SK-N-SH (cell line): ENCODE measurements at regions not wholly inside any gene's neighbourhood (a gene's known extent, or its start where the extent isn't known, plus 50 kb on each side); places are given as distances from the start of the nearest gene placed in this dataset.

ENCODE experiments used
- CTCF ChIA-PET: fragments of 300-600, 350-600 bp; formaldehyde crosslinking; extraction: SDS; loops from one replicate; lab custom pipeline; 2021; lab: Yijun Ruan, JAX
- POLR2A ChIA-PET: fragments of 350-600 bp; sonication (Branson Sonifier 250); formaldehyde crosslinking; extraction: SDS; loops from one replicate; lab custom pipeline; 2020; ENCODE audit warnings: antibody characterized with exemption, inconsistent platforms; lab: Yijun Ruan, JAX
- DNase-seq: peaks from one replicate; pipeline ENCODE4 v3.0.0; 2012
- H2AFZ ChIP-seq: fragments of 200-600 bp; sonication (generic); 2 replicates; pipeline ENCODE4 v1.8.1; 2016; ENCODE audit warnings: antibody characterized with exemption, mild to moderate bottlenecking, low read depth
- H3F3A ChIP-seq: fragments of 200-600 bp; sonication (generic); replicated peaks from 2 replicates; pipeline ENCODE3; 2016; ENCODE audit warnings: antibody characterized with exemption, mild to moderate bottlenecking; ENCODE audit not compliant: insufficient read depth
- H3K27ac ChIP-seq, 2 experiments: fragments of 200-500 bp in 1 of 2; fragments of 200-600 bp in 1 of 2; sonication (Bioruptor generic) in 1 of 2; sonication (generic), shearing (Covaris generic) in 1 of 2; 2 replicates each; pipeline versions ENCODE4 v1.5.1 to v1.6.1; 2014 to 2016; ENCODE audit warnings: low read depth in 2 of 2, inconsistent platforms in 1 of 2, low read length in 1 of 2, mild to moderate bottlenecking in 1 of 2, mixed read lengths in 1 of 2
- H3K27me3 ChIP-seq: fragments of 200-600 bp; sonication (generic), shearing (Covaris generic); 2 replicates; pipeline ENCODE4 v1.6.1; 2016; ENCODE audit warnings: mixed run types; ENCODE audit not compliant: insufficient read depth
- H3K36me3 ChIP-seq, 2 experiments: fragments of 200-500 bp in 1 of 2; fragments of 200-600 bp in 1 of 2; sonication (Bioruptor generic) in 1 of 2; sonication (generic) in 1 of 2; replicated peaks in 1 of 2; 2 replicates each; pipeline versions ENCODE3 to v1.5.1; 2014 to 2016; ENCODE audit warnings: low read length in 1 of 2, mild to moderate bottlenecking in 1 of 2; ENCODE audit not compliant: insufficient read depth in 2 of 2, control insufficient read depth in 1 of 2
- H3K4me1 ChIP-seq, 2 experiments: fragments of 200-500 bp in 1 of 2; fragments of 200-600 bp in 1 of 2; sonication (Bioruptor generic) in 1 of 2; sonication (generic), shearing (Covaris generic) in 1 of 2; 2 replicates each; pipeline versions ENCODE4 v1.5.1 to v1.6.1; 2014 to 2016; ENCODE audit warnings: low read depth in 1 of 2, low read length in 1 of 2, mixed run types in 1 of 2; ENCODE audit not compliant: insufficient read depth in 2 of 2, control insufficient read depth in 1 of 2
- H3K4me2 ChIP-seq: fragments of 200-600 bp; sonication (generic), shearing (Covaris generic); 2 replicates; pipeline ENCODE4 v1.6.1; 2017; ENCODE audit warnings: mixed run types
- H3K4me3 ChIP-seq, 2 experiments: fragments of 200-500 bp in 1 of 2; fragments of 200-600 bp in 1 of 2; sonication (Bioruptor generic) in 1 of 2; sonication (generic), shearing (Covaris generic) in 1 of 2; 2 replicates each; pipeline versions ENCODE4 v1.5.1 to v1.8.1; 2014 to 2016; ENCODE audit warnings: low read depth in 2 of 2, inconsistent platforms in 1 of 2, low read length in 1 of 2, mild to moderate bottlenecking in 1 of 2, mixed read lengths in 1 of 2, moderate library complexity in 1 of 2
- H3K79me2 ChIP-seq: fragments of 200-600 bp; sonication (generic); 2 replicates; pipeline ENCODE4 v1.8.1; 2017; ENCODE audit warnings: mild to moderate bottlenecking; ENCODE audit not compliant: insufficient read depth
- H3K9ac ChIP-seq: fragments of 200-600 bp; sonication (generic); 2 replicates; pipeline ENCODE4 v1.6.1; 2017; ENCODE audit warnings: mixed run types
- H3K9me2 ChIP-seq: fragments of 200-600 bp; sonication (generic); 2 replicates; pipeline ENCODE4 v1.6.1; 2017; ENCODE audit warnings: mixed run types
- H3K9me3 ChIP-seq: fragments of 200-600 bp; sonication (generic); 2 replicates; pipeline ENCODE4 v1.6.1; 2017; ENCODE audit warnings: mixed run types, mild to moderate bottlenecking, moderate library complexity
- H4K20me1 ChIP-seq: fragments of 200-600 bp; sonication (generic); 2 replicates; pipeline ENCODE4 v1.6.1; 2017; ENCODE audit warnings: mild to moderate bottlenecking, mixed run types; ENCODE audit not compliant: insufficient read depth
- EP300 ChIP-seq, 2 experiments: IDR thresholded peaks; 2 replicates each; pipeline versions ENCODE4 v1.4.0 to v1.6.1; 2012; ENCODE audit warnings: borderline replicate concordance in 1 of 2, low read depth in 1 of 2, low read length in 1 of 2
- FOXM1 ChIP-seq: IDR thresholded peaks from 2 replicates; pipeline ENCODE4 v1.4.0; 2012; ENCODE audit warnings: low read depth, mild to moderate bottlenecking
- MEF2A ChIP-seq: IDR thresholded peaks from 2 replicates; pipeline ENCODE4 v1.4.0; 2012; ENCODE audit warnings: low read depth, borderline replicate concordance
- NFIC ChIP-seq: IDR thresholded peaks from 2 replicates; pipeline ENCODE4 v1.4.0; 2012; ENCODE audit warnings: borderline replicate concordance
- NRF1 ChIP-seq: IDR thresholded peaks from 2 replicates; pipeline ENCODE4 v1.6.1; 2012; ENCODE audit warnings: low read depth, mild to moderate bottlenecking, low read length
- RXRA ChIP-seq: IDR thresholded peaks from 2 replicates; pipeline ENCODE4 v1.4.0; 2012; ENCODE audit warnings: low read depth, mild to moderate bottlenecking, borderline replicate concordance
- TCF12 ChIP-seq: IDR thresholded peaks from 2 replicates; pipeline ENCODE4 v1.4.0; 2012
- WGBS: methylation state at CpG from one replicate; pipeline ENCODE4 v1.1.6; 2017; ENCODE audit warnings: low lambda C conversion rate; 5-methylcytosine and 5-hydroxymethylcytosine counted together
- TF ChIP-seq, protein P1 (sequence below): IDR thresholded peaks from 2 replicates; pipeline ENCODE4; 2012
- TF ChIP-seq, protein P2 (sequence below): IDR thresholded peaks from 2 replicates; pipeline ENCODE4 v1.4.0; 2012; ENCODE audit warnings: low read depth
- TF ChIP-seq, protein P3 (sequence below): fragments of 200-600 bp; sonication (generic); IDR thresholded peaks from 2 replicates; pipeline ENCODE4 v1.6.1; 2017; ENCODE audit warnings: antibody characterized with exemption, mild to moderate bottlenecking, moderate library complexity

DNA sequence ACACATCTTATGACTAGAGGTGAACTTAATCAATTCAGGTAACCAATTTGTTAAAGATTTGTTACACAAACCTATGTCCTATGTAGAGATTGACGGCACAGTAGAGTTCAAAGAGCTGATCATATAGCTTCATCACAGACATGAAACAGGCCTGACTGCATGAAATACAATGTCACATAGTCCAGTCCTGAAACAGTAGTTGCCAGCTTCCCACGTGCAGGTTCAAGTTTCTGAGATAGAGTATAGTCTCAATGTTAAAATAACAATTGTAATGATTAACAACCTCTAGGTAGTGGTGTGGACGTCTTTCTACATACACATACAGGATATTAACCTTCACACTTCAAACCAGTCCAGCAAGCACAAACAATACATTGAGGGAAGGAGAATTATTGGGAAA lies 640.7 kb upstream of the SOX9 start:
- Histone ChIP-seq H3F3A (no peaks in the 10 kb centered on the region), H3K36me3 (no peaks in the 10 kb centered on the region), H3K79me2 (no peaks in the 10 kb centered on the region), H3K4me3 (no peak overlapping the region), H2AFZ (no peak overlapping the region), H3K27ac (no peak overlapping the region), H3K4me1 (no peaks in the 10 kb centered on the region; a peak in 1 of 4 replicates), H3K4me2 (no peak overlapping the region), H3K9me3 (no peaks in the 10 kb centered on the region), H3K9ac (no peak overlapping the region), H3K27me3 (no peaks in the 10 kb centered on the region), H3K9me2 (no peaks in the 10 kb centered on the region), H4K20me1 (no peaks in the 10 kb centered on the region)
- POLR2A ChIA-PET: no interaction called here
- CTCF ChIA-PET: interaction anchor here (1.6 kb wide), 1 partner anchor 639 kb away, joined by 5 read pairs; no protein-coding TSS in a partner anchor
- 81% methylated on average over 3 of the region's 3 CpGs for WGBS
- no peak for TF ChIP-seq RXRA
- no peak for TF ChIP-seq MEF2A
- no peak for DNase-seq

DNA sequence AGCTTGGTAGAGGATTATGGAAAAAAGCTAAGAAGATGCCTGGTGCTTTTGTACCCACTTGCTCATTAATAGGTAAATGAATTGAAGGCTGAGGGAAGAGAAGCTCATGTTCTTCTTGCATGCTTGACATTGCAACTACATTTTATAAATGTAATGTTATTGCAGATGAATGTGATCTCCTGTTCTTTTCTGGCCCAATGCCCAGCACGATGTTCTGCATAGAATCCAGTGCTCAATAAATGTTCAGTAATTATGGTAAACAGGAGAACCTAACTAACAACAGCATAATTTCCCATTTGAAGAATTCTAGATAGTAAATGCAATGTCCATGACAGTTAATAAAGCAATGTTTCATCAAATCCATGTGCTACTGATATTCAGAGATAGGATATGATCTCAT lies 638.2 kb upstream of the SOX9 start:
- Histone ChIP-seq H4K20me1 (no peaks in the 10 kb centered on the region), H3K36me3 (no peaks in the 10 kb centered on the region), H3K9me3 (no peaks in the 10 kb centered on the region), H3K9me2 (no peaks in the 10 kb centered on the region), H3K27ac (peak overlapping the region in 1 of 2 experiments; percentile 12; a peak in 1 of 4 replicates), H3K9ac (no peak overlapping the region), H3K4me1 (no peaks in the 10 kb centered on the region; a peak in 1 of 4 replicates), H3K4me2 (no peak overlapping the region), H2AFZ (no peak overlapping the region), H3K27me3 (no peaks in the 10 kb centered on the region), H3F3A (no peaks in the 10 kb centered on the region), H3K4me3 (no peak overlapping the region), H3K79me2 (no peaks in the 10 kb centered on the region)
- DNase-seq: no peak
- 24% methylated on average over 1 of the region's 1 CpG for WGBS
- CTCF ChIA-PET: interaction anchor here (0.6 to 5.1 kb wide), 2 partner anchors 9 to 12 kb away, joined by 3 to 54 read pairs; no protein-coding TSS in a partner anchor
- POLR2A ChIA-PET: no interaction called here
- TF ChIP-seq EP300 (IDR thresholded peaks at IDR 0.05; ENCODE audit: borderline replicate concordance in 1 of 2, low read depth in 1 of 2, low read length in 1 of 2) (0 out of 4 replicates have a peak, but pooled peaks of 1 of the 2 experiments have one; percentile 8), TCF12 (peak; percentile 44; the same call in 1 of the 2 replicates), NFIC (peak; percentile 69; the same call in 1 of the 2 replicates), FOXM1 (no peak), NRF1 (no peak), RXRA (no peak)
- TF ChIP-seq, protein P1, sequence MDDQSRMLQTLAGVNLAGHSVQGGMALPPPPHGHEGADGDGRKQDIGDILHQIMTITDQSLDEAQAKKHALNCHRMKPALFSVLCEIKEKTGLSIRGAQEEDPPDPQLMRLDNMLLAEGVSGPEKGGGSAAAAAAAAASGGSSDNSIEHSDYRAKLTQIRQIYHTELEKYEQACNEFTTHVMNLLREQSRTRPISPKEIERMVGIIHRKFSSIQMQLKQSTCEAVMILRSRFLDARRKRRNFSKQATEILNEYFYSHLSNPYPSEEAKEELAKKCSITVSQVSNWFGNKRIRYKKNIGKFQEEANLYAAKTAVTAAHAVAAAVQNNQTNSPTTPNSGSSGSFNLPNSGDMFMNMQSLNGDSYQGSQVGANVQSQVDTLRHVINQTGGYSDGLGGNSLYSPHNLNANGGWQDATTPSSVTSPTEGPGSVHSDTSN: 0 out of 2 replicates have a peak, but pooled peaks have one; percentile 14
- TF ChIP-seq, protein P2, sequence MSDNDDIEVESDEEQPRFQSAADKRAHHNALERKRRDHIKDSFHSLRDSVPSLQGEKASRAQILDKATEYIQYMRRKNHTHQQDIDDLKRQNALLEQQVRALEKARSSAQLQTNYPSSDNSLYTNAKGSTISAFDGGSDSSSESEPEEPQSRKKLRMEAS: no peak
- TF ChIP-seq, protein P3, sequence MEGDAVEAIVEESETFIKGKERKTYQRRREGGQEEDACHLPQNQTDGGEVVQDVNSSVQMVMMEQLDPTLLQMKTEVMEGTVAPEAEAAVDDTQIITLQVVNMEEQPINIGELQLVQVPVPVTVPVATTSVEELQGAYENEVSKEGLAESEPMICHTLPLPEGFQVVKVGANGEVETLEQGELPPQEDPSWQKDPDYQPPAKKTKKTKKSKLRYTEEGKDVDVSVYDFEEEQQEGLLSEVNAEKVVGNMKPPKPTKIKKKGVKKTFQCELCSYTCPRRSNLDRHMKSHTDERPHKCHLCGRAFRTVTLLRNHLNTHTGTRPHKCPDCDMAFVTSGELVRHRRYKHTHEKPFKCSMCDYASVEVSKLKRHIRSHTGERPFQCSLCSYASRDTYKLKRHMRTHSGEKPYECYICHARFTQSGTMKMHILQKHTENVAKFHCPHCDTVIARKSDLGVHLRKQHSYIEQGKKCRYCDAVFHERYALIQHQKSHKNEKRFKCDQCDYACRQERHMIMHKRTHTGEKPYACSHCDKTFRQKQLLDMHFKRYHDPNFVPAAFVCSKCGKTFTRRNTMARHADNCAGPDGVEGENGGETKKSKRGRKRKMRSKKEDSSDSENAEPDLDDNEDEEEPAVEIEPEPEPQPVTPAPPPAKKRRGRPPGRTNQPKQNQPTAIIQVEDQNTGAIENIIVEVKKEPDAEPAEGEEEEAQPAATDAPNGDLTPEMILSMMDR: no peak
